GM23338 (cell line): ENCODE measurements at regions not wholly inside any gene's neighbourhood (a gene's known extent, or its start where the extent isn't known, plus 50 kb on each side); places are given as distances from the start of the nearest gene placed in this dataset.

ENCODE experiments used
- ATAC-seq: fragments of 200-7000 bp; cut with Tn5 transposase; 3 replicates; pipeline ENCODE4 v1.9.1; 2020
- DNase-seq: peaks from one replicate; pipeline ENCODE4 v3.0.0-alpha.2; 2015; ENCODE audit warnings: low spot score
- H2AFZ ChIP-seq: fragments of 200-600 bp; sonication (generic); 2 replicates; pipeline ENCODE4 v1.8.0; 2016; ENCODE audit warnings: antibody characterized with exemption, mild to moderate bottlenecking, moderate library complexity
- H3F3A ChIP-seq: fragments of 200-600 bp; sonication (generic); replicated peaks from 2 replicates; pipeline ENCODE4 v1.8.0; 2017; ENCODE audit warnings: antibody characterized with exemption, mixed run types, low read depth
- H3K27ac ChIP-seq: fragments of 200-600 bp; sonication (generic); 2 replicates; pipeline ENCODE4 v1.6.1; 2016; ENCODE audit warnings: low read depth
- H3K27me3 ChIP-seq: fragments of 200-600 bp; sonication (generic); 2 replicates; pipeline ENCODE4 v1.8.0; 2016; ENCODE audit warnings: mild to moderate bottlenecking, mixed run types, moderate library complexity; ENCODE audit not compliant: insufficient read depth
- H3K36me3 ChIP-seq: fragments of 200-600 bp; sonication (generic); 2 replicates; pipeline ENCODE4 v1.8.0; 2016; ENCODE audit warnings: mild to moderate bottlenecking; ENCODE audit not compliant: insufficient read depth
- H3K4me1 ChIP-seq: fragments of 200-600 bp; sonication (generic); 2 replicates; pipeline ENCODE4 v1.8.0; 2016; ENCODE audit warnings: mild to moderate bottlenecking, moderate library complexity; ENCODE audit not compliant: insufficient read depth
- H3K4me2 ChIP-seq: fragments of 200-600 bp; sonication (generic); 2 replicates; pipeline ENCODE4 v1.7.1; 2017; ENCODE audit warnings: mixed run types
- H3K4me3 ChIP-seq: fragments of 200-600 bp; sonication (generic); 2 replicates; pipeline ENCODE4 v1.6.1; 2016; ENCODE audit warnings: mixed run types
- H3K79me2 ChIP-seq: fragments of 200-600 bp; sonication (generic); replicated peaks from 2 replicates; pipeline ENCODE4 v1.8.0; 2017; ENCODE audit warnings: mild to moderate bottlenecking; ENCODE audit not compliant: insufficient read depth
- H3K9me2 ChIP-seq: fragments of 200-600 bp; sonication (generic); 2 replicates; pipeline ENCODE4 v1.8.0; 2017; ENCODE audit not compliant: insufficient read depth
- H4K20me1 ChIP-seq: fragments of 200-600 bp; sonication (generic); replicated peaks from 2 replicates; pipeline ENCODE4 v1.8.0; 2017; ENCODE audit warnings: mild to moderate bottlenecking; ENCODE audit not compliant: insufficient read depth
- H3K27ac Mint-ChIP-seq: 2 replicates; pipeline ENCODE4 v1.8.0; 2020; ENCODE audit warnings: inconsistent platforms, mild to moderate bottlenecking, moderate library complexity, mixed read lengths
- H3K27me3 Mint-ChIP-seq: 3 replicates; pipeline ENCODE4 v1.8.0; 2022; ENCODE audit warnings: low read depth, mild to moderate bottlenecking, moderate library complexity, mixed read lengths, inconsistent platforms; ENCODE audit not compliant: insufficient read depth, poor library complexity
- H3K36me3 Mint-ChIP-seq: 3 replicates; pipeline ENCODE4 v1.8.0; 2021; ENCODE audit warnings: low read depth, mild to moderate bottlenecking, inconsistent platforms, moderate library complexity, mixed read lengths
- H3K4me1 Mint-ChIP-seq: 3 replicates; pipeline ENCODE4 v1.8.0; 2020; ENCODE audit warnings: mild to moderate bottlenecking, inconsistent platforms, mixed read lengths
- H3K4me3 Mint-ChIP-seq: 3 replicates; pipeline ENCODE4 v1.8.0; 2021; ENCODE audit warnings: moderate library complexity, mild to moderate bottlenecking, inconsistent platforms, mixed read lengths
- H3K9me3 Mint-ChIP-seq: 3 replicates; pipeline ENCODE4 v1.8.0; 2020; ENCODE audit warnings: moderate library complexity, mild to moderate bottlenecking, inconsistent platforms, mixed read lengths
- CREB1 ChIP-seq: fragments of 250-450 bp; sonication (Bioruptor Pico); IDR thresholded peaks from 2 replicates; pipeline ENCODE4 v1.5.0; 2020; ENCODE audit warnings: low read depth, mild to moderate bottlenecking, moderate library complexity
- CTCF ChIP-seq, 2 experiments: fragments of 200-600 bp in 1 of 2; sonication (generic) in 1 of 2; conservative IDR thresholded peaks; 2 replicates each; pipeline versions ENCODE4 v1.5.1 to v1.6.1; 2016 to 2017; ENCODE audit warnings: antibody characterized with exemption in 2 of 2, low read depth in 2 of 2, mild to moderate bottlenecking in 2 of 2, moderate library complexity in 1 of 2
- ETS1 ChIP-seq: IDR thresholded peaks from 2 replicates; pipeline ENCODE4 v1.6.1; 2016; ENCODE audit warnings: antibody characterized with exemption
- EZH2 ChIP-seq: fragments of 200-600 bp; sonication (generic); IDR thresholded peaks from one replicate; pipeline ENCODE4 v1.8.0; 2017; ENCODE audit warnings: antibody characterized with exemption, mild to moderate bottlenecking, low read depth; ENCODE audit not compliant: unreplicated experiment
- EZH2phosphoT487 ChIP-seq: fragments of 200-600 bp; sonication (generic); IDR thresholded peaks from one replicate; pipeline ENCODE4 v1.8.1; 2018; ENCODE audit warnings: antibody characterized with exemption; ENCODE audit not compliant: unreplicated experiment
- JUNB ChIP-seq: IDR thresholded peaks from one replicate; pipeline ENCODE4 v1.6.1; 2016; ENCODE audit warnings: antibody characterized with exemption; ENCODE audit not compliant: unreplicated experiment
- NANOG ChIP-seq: IDR thresholded peaks from 2 replicates; pipeline ENCODE4 v1.6.1; 2016; ENCODE audit warnings: antibody characterized with exemption, borderline replicate concordance
- POLR2AphosphoS5 ChIP-seq: IDR thresholded peaks from 2 replicates; pipeline ENCODE4 v1.6.1; 2016; ENCODE audit warnings: antibody characterized with exemption, low read depth
- REST ChIP-seq: IDR thresholded peaks from one replicate; pipeline ENCODE4 v1.6.1; 2018; ENCODE audit warnings: antibody characterized with exemption; ENCODE audit not compliant: unreplicated experiment
- STAT1 ChIP-seq: IDR thresholded peaks from one replicate; pipeline ENCODE4 v1.6.1; 2016; ENCODE audit warnings: antibody characterized with exemption; ENCODE audit not compliant: unreplicated experiment
- ZNF114 ChIP-seq: fragments of 250-450 bp; sonication (Bioruptor Pico); IDR thresholded peaks from 2 replicates; pipeline ENCODE4 v1.5.0; 2020; ENCODE audit warnings: mild to moderate bottlenecking, moderate library complexity
- ZNF331 ChIP-seq: fragments of 250-450 bp; sonication (Bioruptor Pico); IDR thresholded peaks from 2 replicates; pipeline ENCODE4 v1.5.0; 2020; ENCODE audit warnings: low read depth, mild to moderate bottlenecking, moderate library complexity
- ZNF462 ChIP-seq: fragments of 250-450 bp; sonication (Bioruptor Pico); IDR thresholded peaks from 2 replicates; pipeline ENCODE4 v1.5.0; 2020; ENCODE audit warnings: mild to moderate bottlenecking, moderate library complexity

GRCh38 chr12:78519422-78519821 is 345.2 kb upstream of the SYT1 start:
- Histone ChIP-seq H3K27ac (no peak overlapping the region), H3K79me2 (no peaks in the 10 kb centered on the region), H4K20me1 (no peaks in the 10 kb centered on the region), H3K27me3 (no peaks in the 10 kb centered on the region), H3F3A (no peaks in the 10 kb centered on the region), H3K9me2 (no peaks in the 10 kb centered on the region), H3K4me2 (no peak overlapping the region), H3K4me3 (no peak overlapping the region), H3K4me1 (no peaks in the 10 kb centered on the region), H3K36me3 (no peaks in the 10 kb centered on the region), H2AFZ (no peak overlapping the region)
- Mint-ChIP-seq H3K36me3 (no peaks in the 10 kb centered on the region; the same call in 2 of the 3 replicates), H3K9me3 (no peaks in the 10 kb centered on the region; the same call in 1 of the 3 replicates), H3K27me3 (no peaks in the 10 kb centered on the region), H3K4me3 (no peak overlapping the region), H3K27ac (no peak overlapping the region), H3K4me1 (no peaks in the 10 kb centered on the region)
- DNase-seq: no peak
- ATAC-seq: no peak
- TF ChIP-seq EZH2 (no peak), REST (no peak), ZNF462 (CRISPR knock-in tag) (no peak), NANOG (no peak), CTCF (conservative IDR thresholded peaks at IDR 0.05; ENCODE audit: low read depth in 2 of 2) (no peak), CREB1 (CRISPR knock-in tag) (no peak), EZH2phosphoT487 (no peak), ZNF331 (CRISPR knock-in tag) (no peak), POLR2AphosphoS5 (no peak), STAT1 (no peak), JUNB (no peak), ETS1 (no peak), ZNF114 (CRISPR knock-in tag) (no peak)
